Osteoblast (primary cell): ENCODE measurements at regions not wholly inside any gene's neighbourhood (a gene's known extent, or its start where the extent isn't known, plus 50 kb on each side); places are given as distances from the start of the nearest gene placed in this dataset.

Experiments
- DNase-seq: peaks from one replicate; pipeline ENCODE4 v3.0.0; 2011; ENCODE audit warnings: low spot score, mixed read lengths; ENCODE audit not compliant: insufficient read length; ENCODE audit errors: missing footprints
- H2AFZ ChIP-seq: 2 replicates; pipeline ENCODE4 v1.6.0; 2011; ENCODE audit warnings: mild to moderate bottlenecking, low read length
- H3K27ac ChIP-seq: 2 replicates; pipeline ENCODE4 v1.5.1; 2011; ENCODE audit warnings: mild to moderate bottlenecking, low read depth, low read length, moderate library complexity
- H3K27me3 ChIP-seq: 2 replicates; pipeline ENCODE4 v1.6.0; 2012; ENCODE audit warnings: mild to moderate bottlenecking, control low read depth, inconsistent platforms, low read length, moderate library complexity; ENCODE audit not compliant: insufficient read depth
- H3K36me3 ChIP-seq: 2 replicates; pipeline ENCODE4 v1.5.1; 2011; ENCODE audit warnings: mild to moderate bottlenecking, low read length, control low read depth, moderate library complexity; ENCODE audit not compliant: insufficient read depth
- H3K4me1 ChIP-seq: 2 replicates; pipeline ENCODE4 v1.5.1; 2011; ENCODE audit warnings: mild to moderate bottlenecking, low read length, control low read depth, moderate library complexity; ENCODE audit not compliant: insufficient read depth
- H3K4me2 ChIP-seq: 2 replicates; pipeline ENCODE4 v1.6.0; 2011; ENCODE audit warnings: mild to moderate bottlenecking, low read length; ENCODE audit not compliant: insufficient read depth
- H3K4me3 ChIP-seq: fragments of 200-600 bp; sonication (generic); 3 replicates; pipeline ENCODE4 v1.5.1; 2012; ENCODE audit warnings: mild to moderate bottlenecking, low read length, inconsistent platforms; ENCODE audit not compliant: insufficient read depth
- H3K79me2 ChIP-seq: 2 replicates; pipeline ENCODE4 v1.6.0; 2012; ENCODE audit warnings: mild to moderate bottlenecking, low read length, control low read depth, inconsistent platforms; ENCODE audit not compliant: insufficient read depth
- H3K9me3 ChIP-seq: 2 replicates; pipeline ENCODE4 v1.5.1; 2011; ENCODE audit warnings: low read depth, low read length, control low read depth
- H4K20me1 ChIP-seq: 2 replicates; pipeline ENCODE4 v1.6.0; 2012; ENCODE audit warnings: mild to moderate bottlenecking, low read length, control low read depth; ENCODE audit not compliant: insufficient read depth
- CTCF ChIP-seq: IDR thresholded peaks from 2 replicates; pipeline ENCODE4 v1.5.1; 2011; ENCODE audit warnings: mild to moderate bottlenecking, low read depth, low read length, moderate library complexity; ENCODE audit errors: extremely low read depth

GRCh38 chr18:54737986-54738385 is 90.3 kb upstream of the RAB27B start:
- Histone ChIP-seq H3K27ac (peak overlapping the region; percentile 45), H3K79me2 (no peaks in the 10 kb centered on the region), H3K4me1 (peaks cover 58% of the 10 kb centered on the region), H3K36me3 (no peaks in the 10 kb centered on the region), H3K27me3 (no peaks in the 10 kb centered on the region), H4K20me1 (no peaks in the 10 kb centered on the region), H3K4me3 (no peak overlapping the region), H2AFZ (no peak overlapping the region), H3K9me3 (no peaks in the 10 kb centered on the region), H3K4me2 (no peak overlapping the region)
- peak; percentile 72 for DNase-seq
- TF ChIP-seq CTCF: no peak

GRCh38 chr18:54739476-54739875 is 88.8 kb upstream of the RAB27B start:
- Histone ChIP-seq H2AFZ (no peak overlapping the region), H3K27ac (peak overlapping the region; percentile 20), H3K79me2 (no peaks in the 10 kb centered on the region), H3K4me3 (no peak overlapping the region), H3K4me2 (no peak overlapping the region), H3K36me3 (no peaks in the 10 kb centered on the region), H4K20me1 (no peaks in the 10 kb centered on the region), H3K4me1 (peaks cover 59% of the 10 kb centered on the region), H3K9me3 (no peaks in the 10 kb centered on the region), H3K27me3 (no peaks in the 10 kb centered on the region)
- no peak for TF ChIP-seq CTCF
- DNase-seq: no peak

- DNase-seq: no peak
- H3K4me2 ChIP-seq: peak overlapping the region; percentile 6
- TF ChIP-seq CTCF: no peak
- H3K9me3 ChIP-seq: no peaks in the 10 kb centered on the region
- H3K79me2 ChIP-seq: no peaks in the 10 kb centered on the region
- H3K4me3 ChIP-seq: no peak overlapping the region
- H3K36me3 ChIP-seq: no peaks in the 10 kb centered on the region
- H3K4me1 ChIP-seq: peaks cover 59% of the 10 kb centered on the region
- H3K27me3 ChIP-seq: no peaks in the 10 kb centered on the region
- H3K27ac ChIP-seq: no peak overlapping the region
- H4K20me1 ChIP-seq: no peaks in the 10 kb centered on the region
- no peak overlapping the region for H2AFZ ChIP-seq
Measured at GRCh38 chr18:54740136-54740846, 88.0 kb upstream of the RAB27B start.

- Histone ChIP-seq H3K27me3 (no peaks in the 10 kb centered on the region), H3K9me3 (no peaks in the 10 kb centered on the region), H4K20me1 (no peaks in the 10 kb centered on the region), H3K27ac (peak overlapping the region; percentile 84), H3K79me2 (no peaks in the 10 kb centered on the region), H3K4me3 (no peak overlapping the region), H2AFZ (no peak overlapping the region), H3K4me2 (peak overlapping the region; percentile 55), H3K4me1 (peaks cover 52% of the 10 kb centered on the region), H3K36me3 (no peaks in the 10 kb centered on the region)
- no peak for TF ChIP-seq CTCF
- no peak for DNase-seq
Measured at GRCh38 chr18:54742120-54742519, 86.2 kb upstream of the RAB27B start.
